Adipocyte (in vitro differentiated cells): ENCODE measurements at regions not wholly inside any gene's neighbourhood (a gene's known extent, or its start where the extent isn't known, plus 50 kb on each side); places are given as distances from the start of the nearest gene placed in this dataset.

Source experiments
- DNase-seq: peaks from one replicate; pipeline ENCODE4 v3.0.0-alpha.2; 2015; ENCODE audit warnings: low read depth
- H3K27me3 ChIP-seq: replicated peaks from 2 replicates; pipeline ENCODE4 v1.7.0; 2013; ENCODE audit warnings: mild to moderate bottlenecking, low read length, moderate library complexity; ENCODE audit not compliant: control insufficient read depth, insufficient read depth
- H3K36me3 ChIP-seq: 2 replicates; pipeline ENCODE4 v1.7.0; 2013; ENCODE audit warnings: low read length, mild to moderate bottlenecking, moderate library complexity; ENCODE audit not compliant: control insufficient read depth, insufficient read depth, severe bottlenecking
- H3K4me1 ChIP-seq: 2 replicates; pipeline ENCODE4 v1.7.0; 2013; ENCODE audit warnings: mild to moderate bottlenecking, low read length, moderate library complexity; ENCODE audit not compliant: control insufficient read depth, insufficient read depth
- H3K4me3 ChIP-seq: 2 replicates; pipeline ENCODE4 v1.7.0; 2013; ENCODE audit warnings: mild to moderate bottlenecking, low read length, moderate library complexity
- H3K9ac ChIP-seq: 2 replicates; pipeline ENCODE4 v1.7.0; 2013; ENCODE audit warnings: mild to moderate bottlenecking, low read length, moderate library complexity
- H3K9me3 ChIP-seq: 2 replicates; pipeline ENCODE4 v1.7.0; 2013; ENCODE audit warnings: mild to moderate bottlenecking, low read length, moderate library complexity; ENCODE audit not compliant: control insufficient read depth

DNA sequence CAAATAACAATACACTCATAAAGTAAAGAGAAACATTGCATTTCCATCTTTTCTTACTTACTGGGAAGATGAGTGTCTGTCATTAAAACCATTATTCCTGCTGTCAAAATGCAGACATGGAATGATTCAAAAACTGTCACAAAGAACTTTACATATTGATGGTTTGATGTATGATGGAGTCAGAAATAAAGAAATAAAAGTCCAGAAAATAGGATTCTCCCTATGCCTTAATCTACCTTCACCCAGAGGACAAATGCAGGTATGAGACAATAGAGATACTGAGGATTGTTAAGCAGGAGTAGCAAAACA is 656.1 kb downstream of the TBC1D4 start:
- no peaks in the 10 kb centered on the region for H3K9me3 ChIP-seq
- H3K9ac ChIP-seq: no peak overlapping the region
- no peaks in the 10 kb centered on the region for H3K27me3 ChIP-seq
- no peak for DNase-seq
- no peak overlapping the region for H3K4me3 ChIP-seq
- peaks cover 22% of the 10 kb centered on the region for H3K4me1 ChIP-seq
- H3K36me3 ChIP-seq: no peaks in the 10 kb centered on the region

DNA sequence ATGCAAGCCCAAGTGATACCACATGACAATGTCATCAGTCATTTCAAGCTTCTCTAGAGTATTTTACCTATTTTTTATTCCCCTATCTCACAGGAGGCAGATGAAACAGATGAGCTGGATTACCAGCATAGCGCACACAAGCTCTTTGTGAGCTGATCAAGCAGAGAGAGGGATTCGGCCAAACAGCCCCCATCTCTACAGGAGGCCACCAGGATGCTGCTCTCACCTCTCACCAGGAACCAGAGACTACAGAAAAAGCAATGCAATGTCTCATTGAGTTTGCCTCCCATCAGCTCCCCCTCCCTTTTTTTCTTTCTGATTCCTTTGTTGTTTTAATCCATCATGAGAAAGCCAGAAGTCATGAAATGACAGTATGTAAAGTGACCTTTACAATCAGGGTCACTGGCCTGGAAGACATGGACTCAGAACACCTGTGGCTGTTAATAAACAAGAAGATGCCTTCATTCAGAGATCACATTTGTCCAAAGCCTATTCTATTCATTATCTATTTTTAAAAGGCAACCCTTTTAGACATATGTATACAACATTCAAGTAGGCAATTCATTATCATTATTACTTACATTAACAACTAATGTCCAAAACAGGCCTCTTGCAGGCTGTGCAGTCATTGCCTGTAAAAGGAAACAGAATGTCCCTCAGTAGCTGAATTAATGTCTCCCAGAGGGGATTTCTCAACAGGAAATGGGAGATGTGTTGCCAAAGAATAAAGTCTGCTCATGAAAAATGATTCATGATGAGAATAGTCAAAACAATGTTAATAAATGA is 656.6 kb downstream of the TBC1D4 start:
- Histone ChIP-seq H3K36me3 (no peaks in the 10 kb centered on the region), H3K4me1 (peaks cover 22% of the 10 kb centered on the region), H3K9me3 (no peaks in the 10 kb centered on the region), H3K4me3 (peak overlapping the region; percentile 55), H3K9ac (peak overlapping the region; percentile 44), H3K27me3 (no peaks in the 10 kb centered on the region)
- DNase-seq: peak; percentile 84

DNA sequence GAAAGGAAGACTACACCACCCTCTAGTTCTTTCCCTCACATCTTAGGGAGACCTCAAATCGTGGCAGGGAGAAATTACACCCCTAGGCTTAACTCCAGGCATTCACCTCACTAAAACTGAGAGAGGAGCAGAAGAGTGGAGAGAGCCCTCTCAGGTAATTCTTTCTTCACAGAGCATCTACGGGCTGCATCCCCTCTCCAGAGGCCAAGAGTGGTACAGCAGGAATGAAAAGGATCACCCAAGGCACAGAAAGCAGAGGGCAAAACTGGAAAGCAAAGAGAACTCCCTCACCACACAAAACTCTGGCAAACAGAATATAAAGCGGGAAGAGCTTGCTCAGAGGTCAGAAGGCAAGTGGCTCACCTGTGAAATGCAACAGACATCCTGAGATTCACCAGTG is 661.2 kb downstream of the TBC1D4 start:
- Histone ChIP-seq H3K27me3 (no peaks in the 10 kb centered on the region), H3K9ac (no peak overlapping the region), H3K4me1 (peaks cover 10% of the 10 kb centered on the region), H3K36me3 (no peaks in the 10 kb centered on the region), H3K9me3 (no peaks in the 10 kb centered on the region), H3K4me3 (no peak overlapping the region)
- DNase-seq: no peak

DNA sequence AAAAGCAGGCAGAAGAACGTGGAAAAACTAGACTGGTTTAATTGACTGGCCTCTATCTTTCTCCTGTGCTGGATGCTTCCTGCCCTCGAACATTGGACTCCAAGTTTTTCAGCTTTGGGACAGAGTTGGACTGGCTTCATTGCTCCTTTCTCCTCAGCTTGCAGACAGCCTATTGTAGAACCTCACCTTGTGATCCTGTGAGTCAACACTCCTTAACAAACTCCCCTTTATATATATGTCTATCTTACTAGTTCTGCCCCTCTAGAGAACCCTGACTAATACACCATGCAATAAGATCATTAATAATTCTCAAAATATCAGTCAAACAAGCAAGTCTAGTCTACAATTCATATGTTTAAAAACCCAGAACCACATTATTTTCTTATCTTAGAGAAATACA is 662.4 kb downstream of the TBC1D4 start:
- H3K27me3 ChIP-seq: no peaks in the 10 kb centered on the region

DNA sequence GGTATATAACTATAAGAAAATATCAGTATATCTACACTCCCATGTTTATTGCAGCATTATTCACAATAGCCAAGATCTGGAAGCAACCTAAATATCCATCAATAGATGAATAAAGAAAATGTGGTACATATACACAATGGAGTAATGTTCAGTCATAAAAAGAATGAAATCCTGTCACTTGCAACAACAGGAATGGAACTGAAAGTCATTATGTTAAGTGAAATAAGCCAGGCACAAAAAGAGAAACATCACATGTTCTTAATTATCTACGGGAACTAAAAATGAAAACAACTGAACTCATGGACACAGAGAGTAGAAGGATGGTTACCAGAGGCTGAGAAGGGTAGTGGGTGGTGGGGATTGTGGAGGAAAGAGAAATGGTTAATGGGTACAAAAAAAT is 665.2 kb downstream of the TBC1D4 start:
- Histone ChIP-seq H3K9me3 (peaks cover 11% of the 10 kb centered on the region), H3K27me3 (no peaks in the 10 kb centered on the region), H3K4me1 (no peaks in the 10 kb centered on the region), H3K36me3 (no peaks in the 10 kb centered on the region), H3K9ac (no peak overlapping the region), H3K4me3 (no peak overlapping the region)
- peak; percentile 19 for DNase-seq

More for the DNA sequence above, 662.4 kb downstream of the TBC1D4 start:
- H3K36me3 ChIP-seq: no peaks in the 10 kb centered on the region
- no peaks in the 10 kb centered on the region for H3K9me3 ChIP-seq
- no peaks in the 10 kb centered on the region for H3K4me1 ChIP-seq
- H3K4me3 ChIP-seq: no peak overlapping the region
- no peak overlapping the region for H3K9ac ChIP-seq
- DNase-seq: no peak

DNA sequence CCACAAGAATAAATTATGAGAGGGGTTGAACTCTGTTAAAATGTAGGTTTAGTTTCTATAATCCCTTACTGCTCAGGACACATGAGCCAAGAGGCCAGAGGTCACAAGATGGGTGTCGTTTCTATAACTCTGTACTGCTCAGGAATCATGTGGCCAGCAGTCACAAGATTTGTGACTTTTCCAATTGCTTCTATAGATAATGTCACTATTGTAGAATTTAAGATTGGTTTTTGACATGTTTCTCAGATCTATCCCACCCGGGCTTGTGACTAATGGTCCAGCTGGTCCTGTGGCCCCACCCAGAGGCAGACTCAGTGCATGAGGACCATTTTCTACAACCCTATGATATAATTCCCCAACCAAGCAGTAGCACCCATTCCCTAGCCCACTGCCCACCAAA is 662.0 kb upstream of the KLF12 start:
- Histone ChIP-seq H3K9me3 (no peaks in the 10 kb centered on the region), H3K4me3 (no peak overlapping the region), H3K36me3 (no peaks in the 10 kb centered on the region), H3K27me3 (no peaks in the 10 kb centered on the region), H3K9ac (no peak overlapping the region), H3K4me1 (no peaks in the 10 kb centered on the region)
- no peak for DNase-seq

DNA sequence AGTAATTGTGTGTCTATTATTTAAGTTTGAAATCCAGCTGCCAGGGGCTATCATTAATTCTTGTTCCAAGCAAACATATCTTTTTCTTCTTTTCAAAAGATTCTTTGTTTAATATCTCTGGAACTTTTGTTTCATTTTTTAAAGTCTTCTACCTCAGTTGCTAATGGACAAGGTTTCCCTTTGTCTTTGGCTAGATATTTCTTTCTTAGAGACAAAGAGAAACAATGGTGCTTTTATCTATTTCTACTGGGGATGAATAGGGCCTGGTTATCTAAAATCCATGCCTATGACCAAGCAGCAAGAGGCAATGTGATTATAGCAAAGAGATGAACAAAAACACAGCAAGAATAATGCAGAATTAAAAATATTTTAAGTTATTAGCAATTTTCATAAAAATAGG is 661.3 kb upstream of the KLF12 start:
- no peaks in the 10 kb centered on the region for H3K9me3 ChIP-seq
- H3K36me3 ChIP-seq: no peaks in the 10 kb centered on the region
- no peaks in the 10 kb centered on the region for H3K4me1 ChIP-seq
- H3K4me3 ChIP-seq: no peak overlapping the region
- no peak overlapping the region for H3K9ac ChIP-seq
- H3K27me3 ChIP-seq: no peaks in the 10 kb centered on the region
- DNase-seq: no peak

DNA sequence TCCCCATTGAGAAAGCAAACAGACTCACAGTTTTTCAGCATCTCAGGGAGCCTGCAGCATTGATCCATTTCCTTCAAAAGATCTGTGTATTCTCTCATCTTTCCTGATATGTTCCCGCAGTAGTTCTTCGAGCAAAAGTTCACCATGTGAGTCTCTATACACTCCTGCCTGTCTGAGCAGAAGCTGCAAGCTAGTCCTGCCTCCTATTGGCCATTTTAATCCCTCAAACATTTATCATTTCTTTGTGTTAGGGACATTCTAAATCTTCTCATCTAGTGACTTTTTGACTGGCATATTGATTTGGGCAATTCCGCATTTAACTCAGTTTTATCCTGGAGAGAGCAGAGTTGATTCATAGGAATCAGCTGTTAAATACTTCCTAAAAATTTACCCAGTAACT is 660.4 kb upstream of the KLF12 start:
- no peak for DNase-seq
- Histone ChIP-seq H3K4me1 (no peaks in the 10 kb centered on the region), H3K36me3 (no peaks in the 10 kb centered on the region), H3K27me3 (no peaks in the 10 kb centered on the region), H3K4me3 (no peak overlapping the region), H3K9ac (no peak overlapping the region), H3K9me3 (no peaks in the 10 kb centered on the region)

DNA sequence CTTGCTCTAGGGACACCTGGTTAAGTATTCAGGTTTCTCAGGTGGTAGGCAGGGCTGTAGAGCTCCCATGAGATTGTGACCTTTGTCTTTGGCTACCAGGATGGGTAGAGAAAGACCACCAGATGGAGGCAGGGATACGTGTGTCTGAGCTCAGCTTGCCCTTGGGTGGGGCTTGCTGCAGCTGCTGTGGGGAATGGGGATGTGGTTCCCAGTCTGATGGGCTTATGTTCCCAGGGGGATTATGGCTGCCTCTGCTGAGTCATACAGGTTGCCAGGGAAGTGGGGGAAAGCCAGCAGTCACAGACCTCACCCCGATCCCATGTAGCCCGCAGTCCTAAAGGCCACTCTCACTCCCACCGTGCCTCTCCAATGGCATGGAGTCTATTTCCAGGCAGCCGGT is 659.9 kb upstream of the KLF12 start:
- H3K4me3 ChIP-seq: no peak overlapping the region
- no peaks in the 10 kb centered on the region for H3K36me3 ChIP-seq
- no peaks in the 10 kb centered on the region for H3K4me1 ChIP-seq
- DNase-seq: no peak
- no peak overlapping the region for H3K9ac ChIP-seq
- no peaks in the 10 kb centered on the region for H3K27me3 ChIP-seq
- H3K9me3 ChIP-seq: no peaks in the 10 kb centered on the region

DNA sequence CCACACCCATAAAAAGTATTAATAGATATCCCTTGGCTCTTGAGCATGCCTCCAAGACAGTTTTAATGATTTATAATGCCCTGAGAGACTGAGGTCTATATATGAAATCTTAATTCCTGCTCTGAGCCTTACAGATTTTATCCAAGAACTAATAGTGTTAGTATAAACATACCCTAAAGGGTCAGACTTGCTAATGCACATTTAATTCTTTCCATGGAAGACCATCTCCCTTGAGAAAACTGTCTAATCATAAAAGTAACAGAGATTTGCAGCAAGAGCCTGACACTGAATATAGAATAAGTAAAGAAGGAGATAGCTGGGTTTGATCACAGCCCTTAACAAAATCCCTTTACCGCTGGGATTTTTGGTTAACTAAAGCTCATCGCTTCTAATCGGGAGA is 650.8 kb upstream of the KLF12 start:
- DNase-seq: no peak
- Histone ChIP-seq H3K4me3 (no peak overlapping the region), H3K4me1 (peaks cover 19% of the 10 kb centered on the region), H3K36me3 (no peaks in the 10 kb centered on the region), H3K9ac (no peak overlapping the region), H3K9me3 (no peaks in the 10 kb centered on the region), H3K27me3 (no peaks in the 10 kb centered on the region)

DNA sequence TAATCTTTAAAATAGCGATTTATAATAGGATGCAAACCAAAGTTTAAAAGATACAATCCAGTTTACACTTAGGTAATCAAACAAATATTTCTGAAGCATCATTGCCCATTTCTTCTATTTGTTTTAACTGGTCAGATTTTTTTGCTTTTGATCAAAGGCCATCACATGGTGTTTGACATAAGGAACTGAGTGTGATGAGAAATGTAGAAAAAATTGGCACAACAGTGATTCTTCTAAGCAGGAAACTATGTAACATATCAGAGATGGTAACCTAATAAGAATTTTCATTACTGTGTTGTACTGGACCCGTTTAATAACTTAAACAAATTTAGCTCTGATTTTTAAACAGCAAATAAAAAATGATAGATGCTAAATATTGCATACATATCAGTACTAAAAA is 644.7 kb upstream of the KLF12 start:
- no peak for DNase-seq

DNA sequence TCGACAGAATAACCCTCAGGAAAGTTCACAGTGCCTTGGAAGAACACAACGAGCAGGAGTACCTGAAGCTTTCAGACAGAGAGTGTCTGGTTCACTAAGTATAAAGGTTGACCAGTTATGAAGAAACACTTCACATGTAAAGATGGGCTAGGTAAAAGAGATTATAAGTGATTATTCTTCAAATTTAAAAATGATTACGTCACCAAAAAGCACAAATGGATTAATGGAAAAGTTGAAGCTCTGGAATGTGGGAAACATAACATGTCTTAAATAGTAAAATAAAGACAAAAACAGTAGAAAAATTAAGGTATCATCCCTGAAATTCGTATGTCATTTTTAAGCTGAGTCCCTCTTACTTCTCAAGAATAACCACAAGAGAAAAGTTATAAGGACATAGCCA is 643.9 kb upstream of the KLF12 start:
- peaks cover 35% of the 10 kb centered on the region for H3K4me1 ChIP-seq
- H3K9me3 ChIP-seq: no peaks in the 10 kb centered on the region
- no peaks in the 10 kb centered on the region for H3K36me3 ChIP-seq
- no peak overlapping the region for H3K4me3 ChIP-seq
- no peaks in the 10 kb centered on the region for H3K27me3 ChIP-seq
- DNase-seq: no peak
- no peak overlapping the region for H3K9ac ChIP-seq

More for the DNA sequence above, 644.7 kb upstream of the KLF12 start:
- Histone ChIP-seq H3K4me3 (no peak overlapping the region), H3K4me1 (peaks cover 26% of the 10 kb centered on the region), H3K9ac (no peak overlapping the region), H3K27me3 (no peaks in the 10 kb centered on the region), H3K36me3 (no peaks in the 10 kb centered on the region), H3K9me3 (no peaks in the 10 kb centered on the region)
